Ishikawa (cell line): ENCODE measurements at regions not wholly inside any gene's neighbourhood (a gene's known extent, or its start where the extent isn't known, plus 50 kb on each side); places are given as distances from the start of the nearest gene placed in this dataset.

Experiments used
- CEBPB ChIP-seq: IDR thresholded peaks from 2 replicates; pipeline ENCODE4 v1.6.1; 2012
- CREB1 ChIP-seq: IDR thresholded peaks from 2 replicates; pipeline ENCODE4 v1.6.1; 2012; ENCODE audit warnings: low read depth
- EGR1 ChIP-seq: IDR thresholded peaks from 2 replicates; pipeline ENCODE4 v1.6.1; 2012
- EP300 ChIP-seq: IDR thresholded peaks from 2 replicates; pipeline ENCODE4 v1.6.1; 2012; ENCODE audit warnings: borderline replicate concordance
- FOXM1 ChIP-seq: IDR thresholded peaks from 2 replicates; pipeline ENCODE4 v1.6.1; 2012; ENCODE audit warnings: low read depth, borderline replicate concordance
- MAX ChIP-seq: IDR thresholded peaks from 2 replicates; pipeline ENCODE4 v1.6.1; 2012
- NFIC ChIP-seq: IDR thresholded peaks from 2 replicates; pipeline ENCODE4 v1.6.1; 2012
- RAD21 ChIP-seq: IDR thresholded peaks from 2 replicates; pipeline ENCODE4 v1.6.1; 2012; ENCODE audit warnings: low read depth
- TAF1 ChIP-seq: IDR thresholded peaks from 2 replicates; pipeline ENCODE4 v1.6.1; 2012; ENCODE audit warnings: low read depth, mild to moderate bottlenecking
- TCF12 ChIP-seq: IDR thresholded peaks from 2 replicates; pipeline ENCODE4 v1.6.1; 2012; ENCODE audit warnings: low read depth
- TEAD4 ChIP-seq: IDR thresholded peaks from 2 replicates; pipeline ENCODE4 v1.6.1; 2012
- USF1 ChIP-seq: IDR thresholded peaks from 2 replicates; pipeline ENCODE4 v1.6.1; 2012
- YY1 ChIP-seq: IDR thresholded peaks from 2 replicates; pipeline ENCODE4 v1.6.1; 2012; ENCODE audit warnings: low read depth
- ZBTB7A ChIP-seq: IDR thresholded peaks from 2 replicates; pipeline ENCODE4 v1.6.1; 2012; ENCODE audit warnings: low read depth
- TF ChIP-seq, protein P1 (sequence below): IDR thresholded peaks from 2 replicates; pipeline ENCODE4 v1.6.1; 2012; ENCODE audit warnings: low read depth, mild to moderate bottlenecking

DNA sequence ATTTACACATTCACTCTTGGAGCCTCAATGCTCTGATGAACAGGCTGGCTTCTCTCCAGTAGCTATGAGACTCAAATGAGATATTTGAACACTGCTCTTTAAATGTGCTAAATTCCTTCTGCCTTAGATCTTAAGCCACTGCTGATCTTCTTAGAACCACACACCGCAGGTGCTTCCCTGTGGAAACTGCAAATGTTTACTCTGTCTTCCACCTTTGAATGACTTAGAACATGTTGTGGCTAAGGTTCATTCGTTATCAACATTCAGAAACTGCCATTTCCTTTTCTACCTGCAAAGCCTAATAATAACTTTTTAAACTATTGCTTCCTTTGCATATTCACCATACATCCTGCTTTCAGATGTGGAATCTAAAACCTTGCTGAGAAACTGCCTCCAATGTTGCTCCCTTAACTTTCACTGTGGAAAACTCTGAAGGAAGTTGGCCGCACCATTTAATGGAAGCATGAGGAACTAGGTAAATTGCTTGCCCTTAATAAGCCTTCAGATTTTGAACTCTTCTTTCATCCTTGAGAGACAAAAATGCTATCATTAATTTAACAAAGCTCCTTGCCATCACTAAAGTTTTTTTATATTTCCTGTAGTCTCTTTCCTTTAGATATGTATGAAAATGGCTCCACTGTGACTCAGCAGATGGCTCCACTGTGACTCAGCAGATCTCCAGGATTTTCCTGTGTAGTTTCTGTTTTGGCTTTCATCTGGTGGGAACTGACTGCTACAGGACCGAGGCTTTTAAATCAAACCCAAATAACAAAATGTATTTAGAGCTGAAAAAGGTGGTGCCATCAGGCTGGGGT is 143.8 kb downstream of the TNFSF18 start:
- TF ChIP-seq CEBPB (no peak), TAF1 (no peak), EP300 (no peak), CREB1 (no peak), RAD21 (no peak), TEAD4 (peak; percentile 57), FOXM1 (no peak), ZBTB7A (no peak), NFIC (peak; percentile 43; the same call in 1 of the 2 replicates), YY1 (peak; percentile 74), TCF12 (no peak)
- TF ChIP-seq, protein P1, sequence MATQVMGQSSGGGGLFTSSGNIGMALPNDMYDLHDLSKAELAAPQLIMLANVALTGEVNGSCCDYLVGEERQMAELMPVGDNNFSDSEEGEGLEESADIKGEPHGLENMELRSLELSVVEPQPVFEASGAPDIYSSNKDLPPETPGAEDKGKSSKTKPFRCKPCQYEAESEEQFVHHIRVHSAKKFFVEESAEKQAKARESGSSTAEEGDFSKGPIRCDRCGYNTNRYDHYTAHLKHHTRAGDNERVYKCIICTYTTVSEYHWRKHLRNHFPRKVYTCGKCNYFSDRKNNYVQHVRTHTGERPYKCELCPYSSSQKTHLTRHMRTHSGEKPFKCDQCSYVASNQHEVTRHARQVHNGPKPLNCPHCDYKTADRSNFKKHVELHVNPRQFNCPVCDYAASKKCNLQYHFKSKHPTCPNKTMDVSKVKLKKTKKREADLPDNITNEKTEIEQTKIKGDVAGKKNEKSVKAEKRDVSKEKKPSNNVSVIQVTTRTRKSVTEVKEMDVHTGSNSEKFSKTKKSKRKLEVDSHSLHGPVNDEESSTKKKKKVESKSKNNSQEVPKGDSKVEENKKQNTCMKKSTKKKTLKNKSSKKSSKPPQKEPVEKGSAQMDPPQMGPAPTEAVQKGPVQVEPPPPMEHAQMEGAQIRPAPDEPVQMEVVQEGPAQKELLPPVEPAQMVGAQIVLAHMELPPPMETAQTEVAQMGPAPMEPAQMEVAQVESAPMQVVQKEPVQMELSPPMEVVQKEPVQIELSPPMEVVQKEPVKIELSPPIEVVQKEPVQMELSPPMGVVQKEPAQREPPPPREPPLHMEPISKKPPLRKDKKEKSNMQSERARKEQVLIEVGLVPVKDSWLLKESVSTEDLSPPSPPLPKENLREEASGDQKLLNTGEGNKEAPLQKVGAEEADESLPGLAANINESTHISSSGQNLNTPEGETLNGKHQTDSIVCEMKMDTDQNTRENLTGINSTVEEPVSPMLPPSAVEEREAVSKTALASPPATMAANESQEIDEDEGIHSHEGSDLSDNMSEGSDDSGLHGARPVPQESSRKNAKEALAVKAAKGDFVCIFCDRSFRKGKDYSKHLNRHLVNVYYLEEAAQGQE: no peak

GRCh38 chr1:172907834-172908326 is 142.9 kb downstream of the TNFSF18 start:
- TF ChIP-seq TAF1: no peak
- TF ChIP-seq CREB1: no peak
- TF ChIP-seq, protein P1: no peak

GRCh38 chr1:172909606-172910326 is 141.0 kb downstream of the TNFSF18 start:
- TF ChIP-seq CREB1 (no peak), USF1 (no peak), MAX (no peak), YY1 (no peak), EGR1 (no peak), FOXM1 (no peak), TCF12 (no peak)
- TF ChIP-seq, protein P1: no peak

- TF ChIP-seq EP300 (no peak), FOXM1 (no peak), NFIC (no peak), CREB1 (no peak), TAF1 (no peak), TEAD4 (no peak), EGR1 (no peak), RAD21 (no peak), USF1 (no peak)
Measured at GRCh38 chr1:172912765-172913260, 137.9 kb downstream of the TNFSF18 start.
